Stimulated activated naive CD4-positive, alpha-beta T cell (primary cell): ENCODE measurements at regions not wholly inside any gene's neighbourhood (a gene's known extent, or its start where the extent isn't known, plus 50 kb on each side); places are given as distances from the start of the nearest gene placed in this dataset.

Experiments used
- DNase-seq, 6 experiments: peaks; one replicate each; lab custom pipeline; 2025; lab: John Stamatoyannopoulos, UW

DNA sequence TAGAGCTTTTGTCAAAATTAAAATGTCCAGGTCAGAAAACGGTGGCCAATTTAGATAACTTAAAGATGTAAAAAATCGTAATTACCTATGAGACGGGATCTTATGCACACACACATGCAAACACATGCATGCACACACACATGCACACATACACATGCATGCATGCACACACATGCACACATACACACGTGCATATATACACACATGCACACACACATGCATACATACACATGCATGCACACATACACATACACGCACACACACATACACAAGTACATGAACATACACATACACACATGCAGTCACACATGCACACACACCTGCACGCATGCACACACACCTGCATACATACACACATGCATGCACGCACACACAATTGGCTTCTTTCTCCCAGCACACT, 362.0 kb downstream of the IRX1 start:
- no peak for DNase-seq

DNA sequence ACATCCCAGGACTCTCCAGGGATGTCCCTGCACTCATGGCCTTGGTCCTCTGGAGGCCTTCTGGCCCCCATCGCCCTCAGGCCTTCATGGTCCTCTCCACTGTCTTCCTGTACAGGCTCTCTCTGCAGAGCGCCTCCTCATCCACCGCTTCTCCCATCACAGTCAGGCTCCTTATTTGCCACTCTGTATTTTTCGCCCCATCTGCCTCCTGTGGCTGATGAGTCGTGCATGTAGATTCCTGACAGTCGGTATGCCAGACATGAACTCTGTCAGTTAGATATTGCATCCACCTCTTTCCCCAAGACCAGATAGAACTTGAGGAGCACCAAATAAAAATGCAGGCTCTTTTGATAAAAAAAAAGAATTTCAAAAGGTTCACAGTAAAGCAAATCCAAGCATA, 362.8 kb downstream of the IRX1 start:
- no peak for DNase-seq

DNA sequence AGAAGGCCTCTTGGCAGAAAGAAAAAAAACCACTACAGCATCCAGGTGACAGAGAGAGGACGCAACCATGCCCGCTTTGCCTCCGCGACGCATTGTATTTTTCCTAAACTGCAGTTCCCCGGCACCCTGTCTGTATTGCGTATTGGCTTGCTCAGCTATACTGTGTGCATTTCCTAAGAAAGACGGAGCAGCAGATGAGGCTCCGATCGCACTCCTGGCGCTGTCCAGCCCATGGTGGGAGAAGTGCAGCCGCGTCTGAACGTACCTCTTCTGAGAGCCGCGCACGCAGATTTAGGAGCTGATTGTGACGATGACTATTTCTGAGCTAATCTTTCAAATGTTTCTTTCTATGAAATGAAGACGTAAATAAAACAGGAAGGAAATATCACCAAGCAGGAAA, 366.5 kb downstream of the IRX1 start:
- DNase-seq = no peak

DNA sequence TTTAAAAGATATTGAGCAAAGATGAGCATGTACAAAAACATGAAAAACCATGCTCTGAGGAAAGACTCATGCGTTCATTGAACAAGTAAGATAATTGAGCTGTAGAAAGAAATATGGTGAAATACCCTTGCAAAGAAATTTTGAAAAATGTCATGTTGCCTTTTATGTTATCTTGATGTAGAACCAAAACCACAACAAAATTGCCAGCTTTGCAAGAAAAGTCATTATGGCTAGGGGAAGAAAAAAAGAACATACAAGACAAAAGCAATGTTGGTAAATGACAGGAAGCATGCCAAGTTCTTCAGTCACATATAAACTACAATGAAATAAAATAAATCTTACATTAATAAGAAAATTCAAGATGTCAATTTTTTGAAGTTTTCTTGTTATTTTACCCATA, 368.0 kb downstream of the IRX1 start:
- no peak for DNase-seq

DNA sequence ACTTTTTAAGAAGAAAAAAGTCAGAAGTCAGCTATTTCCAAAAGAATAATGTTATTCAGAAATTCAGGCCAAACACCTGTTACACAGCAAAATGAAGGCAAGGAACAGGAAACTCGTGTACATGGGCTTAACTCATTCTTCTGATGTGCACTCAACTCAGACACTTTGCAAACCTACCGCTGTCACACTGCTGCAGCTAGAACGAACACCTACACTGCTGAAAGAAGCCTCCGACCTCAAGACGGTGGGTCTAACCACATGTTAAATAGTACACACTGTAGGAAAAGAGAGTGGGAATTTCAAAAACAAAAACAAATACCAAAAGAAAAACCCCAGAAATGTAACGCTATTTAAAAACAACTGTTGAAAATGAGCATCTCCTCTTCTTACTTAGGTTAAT, 384.5 kb downstream of the IRX1 start:
- DNase-seq = no peak

DNA sequence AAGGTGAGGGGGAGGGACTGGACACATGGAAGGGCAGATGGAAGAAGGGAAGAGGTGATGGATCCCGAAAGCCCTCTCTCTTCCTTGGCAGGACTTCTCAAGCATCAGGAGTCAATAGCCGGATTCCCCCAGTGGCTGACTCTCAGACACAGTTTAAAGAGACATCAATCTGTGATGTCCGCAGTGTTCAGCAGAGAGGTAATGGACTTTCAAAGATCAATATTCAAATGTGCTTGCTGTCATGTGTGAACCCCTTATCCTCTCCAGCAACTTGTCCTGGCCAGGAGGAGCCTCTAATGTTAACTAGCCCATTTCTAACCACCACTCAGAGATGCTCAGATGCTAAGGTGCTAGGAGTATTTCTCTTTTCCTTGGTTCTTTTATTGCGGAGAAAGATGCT, 392.2 kb downstream of the IRX1 start:
- DNase-seq = no peak

DNA sequence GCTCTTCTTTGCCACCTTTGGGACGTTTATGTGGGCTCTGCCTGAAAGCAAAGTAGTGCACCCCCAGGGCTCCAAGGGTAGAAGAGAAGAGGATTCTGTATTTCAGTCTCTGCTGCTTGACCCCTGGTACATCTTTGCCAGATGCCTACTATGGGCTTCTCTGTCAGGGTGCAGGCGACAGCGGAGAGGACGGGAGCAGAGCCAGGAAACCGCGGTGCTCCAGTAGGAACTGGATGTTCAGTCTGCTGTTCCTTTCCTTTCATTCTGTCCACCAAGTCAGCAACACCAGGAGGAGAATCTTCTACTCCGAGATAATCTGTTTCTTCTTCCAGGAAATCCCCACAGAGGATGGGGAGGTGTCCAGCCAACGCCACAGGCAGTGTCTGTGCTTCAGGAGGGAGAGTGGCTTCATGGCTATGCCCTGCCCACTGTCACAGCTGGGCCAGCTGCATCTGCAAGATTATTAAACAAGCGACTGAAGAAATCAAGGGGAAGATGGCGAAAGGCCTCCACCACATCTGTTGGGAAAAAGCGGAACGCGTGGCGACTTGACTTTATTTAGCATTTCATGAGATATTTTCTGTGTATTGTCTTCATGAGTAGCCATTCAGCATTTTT, 398.3 kb downstream of the IRX1 start:
- DNase-seq = no peak

DNA sequence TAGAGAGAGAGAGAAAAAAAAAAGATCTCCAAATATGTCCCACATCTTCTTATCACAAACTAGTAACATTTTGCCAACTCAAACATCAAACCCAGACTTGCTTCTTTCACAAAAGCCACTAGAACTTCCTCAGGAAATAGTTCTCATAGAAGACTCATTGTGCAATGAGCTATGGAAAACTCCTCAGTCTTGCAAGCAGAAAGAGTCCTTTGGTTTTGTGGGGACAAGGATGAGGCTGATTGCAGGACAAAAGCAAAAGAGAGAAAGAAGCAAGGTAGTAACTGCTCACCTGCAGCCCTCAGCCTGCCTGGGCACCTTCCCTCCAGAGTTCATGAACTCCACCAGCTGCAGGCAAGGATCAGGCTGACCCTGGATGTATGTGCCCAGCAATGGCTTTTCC, 399.0 kb downstream of the IRX1 start:
- DNase-seq = no peak

DNA sequence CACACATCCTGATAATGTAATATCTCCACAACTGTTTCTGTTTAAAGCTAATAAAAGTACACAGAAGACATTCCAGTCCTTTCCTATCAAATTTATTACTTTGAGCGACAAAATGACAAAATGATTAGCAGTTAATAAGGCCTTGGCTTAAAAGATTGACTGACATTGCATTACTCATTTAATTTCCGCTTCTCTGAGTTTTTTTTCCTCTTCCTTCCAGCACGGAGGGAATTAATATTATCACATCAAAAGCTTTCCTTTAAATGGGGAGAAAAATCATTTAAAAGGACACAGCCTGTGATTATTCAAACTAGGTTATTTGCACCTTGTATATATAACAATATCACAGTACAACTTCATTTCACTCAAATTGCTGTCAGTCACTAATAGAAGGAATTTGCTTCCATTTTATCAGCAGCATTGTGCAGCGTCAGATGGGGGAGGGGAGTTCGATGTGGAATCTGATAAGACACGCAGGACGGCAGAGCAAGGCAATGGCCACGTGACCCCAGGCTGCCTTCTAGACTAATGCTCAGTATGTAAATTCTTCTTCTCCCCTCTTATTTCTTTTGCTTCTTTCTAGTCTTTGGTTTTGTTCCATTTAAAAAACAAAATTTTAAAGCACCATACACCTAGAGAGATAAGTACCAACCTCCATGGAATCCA, 400.5 kb downstream of the IRX1 start:
- DNase-seq = no peak

DNA sequence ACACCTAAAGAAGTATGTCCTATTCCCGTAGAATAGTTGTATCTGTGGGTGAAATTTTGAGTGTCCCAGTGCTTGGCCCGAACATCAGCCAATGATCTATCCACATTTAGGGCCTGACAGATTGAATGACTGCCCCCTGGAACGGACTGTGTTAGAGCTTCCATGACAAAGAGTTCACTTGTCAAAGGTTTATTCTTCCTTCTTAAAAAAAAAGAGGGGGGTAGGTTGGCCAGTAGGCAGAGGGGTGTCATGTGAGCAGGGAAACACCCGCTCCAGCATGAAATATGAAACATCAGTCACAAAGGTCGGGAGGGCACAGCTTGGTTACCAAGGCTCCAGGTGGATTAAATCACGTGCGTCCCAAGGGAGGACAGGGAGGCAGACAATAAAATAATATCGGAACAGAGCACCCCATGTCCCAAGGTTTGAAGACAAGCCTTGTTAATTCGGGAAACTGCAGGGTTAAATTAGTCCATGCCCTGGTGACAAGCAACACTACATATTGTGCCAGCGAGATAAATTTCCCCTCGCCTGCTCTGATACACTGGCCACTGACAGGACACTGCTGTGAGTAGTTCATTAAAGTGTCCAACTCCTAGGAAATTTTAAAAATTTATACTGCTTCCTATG, 401.2 kb downstream of the IRX1 start:
- DNase-seq = no peak

DNA sequence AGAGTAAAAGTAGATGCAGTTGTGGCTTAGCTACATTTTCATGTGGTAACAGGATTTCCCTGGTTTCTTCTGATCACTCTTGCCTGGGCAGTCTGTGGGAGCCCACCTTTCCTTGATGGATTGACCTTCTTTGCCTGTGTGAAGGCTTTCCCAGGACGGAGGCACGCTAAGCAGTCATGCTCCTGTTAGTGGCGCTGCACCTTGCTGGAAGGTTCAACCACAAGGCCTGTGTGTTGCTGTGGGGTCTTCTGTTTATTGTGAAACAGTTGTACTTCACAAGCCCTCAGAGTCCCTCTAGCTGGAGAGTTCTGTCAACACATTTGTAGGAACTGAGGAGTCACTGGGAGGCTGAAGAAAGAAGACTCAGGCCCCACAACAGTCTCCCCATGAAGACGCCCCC, 402.0 kb downstream of the IRX1 start:
- DNase-seq = no peak

DNA sequence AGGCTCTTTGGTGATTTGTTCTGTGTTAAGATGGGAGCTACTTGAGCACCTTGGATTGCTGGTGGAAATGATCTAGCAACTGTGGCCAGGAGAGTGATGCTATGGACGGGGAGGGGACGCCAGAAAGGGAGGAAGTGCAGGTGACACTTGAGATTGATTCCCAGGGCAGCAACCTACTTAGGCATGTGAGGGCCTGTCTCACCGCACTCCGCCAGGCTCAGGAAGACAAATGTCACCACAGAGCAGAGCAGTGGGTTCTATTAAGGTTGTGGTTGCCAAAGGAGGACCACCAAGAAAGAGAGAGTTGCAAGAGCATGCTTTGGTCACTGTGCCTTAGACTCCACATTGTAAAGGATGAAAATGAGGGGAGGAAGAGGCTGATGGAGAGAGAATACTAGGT, 404.3 kb downstream of the IRX1 start:
- DNase-seq = no peak

DNA sequence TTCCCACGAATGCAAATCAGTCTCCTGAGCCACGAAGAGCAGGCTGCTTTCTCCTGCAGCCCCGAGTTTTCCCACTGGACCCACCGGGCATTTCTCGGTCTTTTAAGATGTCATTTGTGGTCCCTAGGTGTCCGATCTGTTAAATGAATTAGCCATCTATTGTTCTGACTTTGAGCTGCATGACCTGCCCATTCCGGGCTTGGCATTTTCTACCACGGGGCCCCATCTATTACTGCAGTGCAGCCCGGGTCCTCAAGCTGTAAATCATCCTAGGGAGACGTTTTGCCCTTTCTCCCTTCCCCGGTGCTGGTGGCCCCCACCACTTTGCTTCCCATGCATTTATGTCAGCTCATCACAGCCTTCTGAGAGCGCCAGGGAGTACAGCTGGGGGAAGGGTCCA, 405.4 kb downstream of the IRX1 start:
- DNase-seq = no peak

DNA sequence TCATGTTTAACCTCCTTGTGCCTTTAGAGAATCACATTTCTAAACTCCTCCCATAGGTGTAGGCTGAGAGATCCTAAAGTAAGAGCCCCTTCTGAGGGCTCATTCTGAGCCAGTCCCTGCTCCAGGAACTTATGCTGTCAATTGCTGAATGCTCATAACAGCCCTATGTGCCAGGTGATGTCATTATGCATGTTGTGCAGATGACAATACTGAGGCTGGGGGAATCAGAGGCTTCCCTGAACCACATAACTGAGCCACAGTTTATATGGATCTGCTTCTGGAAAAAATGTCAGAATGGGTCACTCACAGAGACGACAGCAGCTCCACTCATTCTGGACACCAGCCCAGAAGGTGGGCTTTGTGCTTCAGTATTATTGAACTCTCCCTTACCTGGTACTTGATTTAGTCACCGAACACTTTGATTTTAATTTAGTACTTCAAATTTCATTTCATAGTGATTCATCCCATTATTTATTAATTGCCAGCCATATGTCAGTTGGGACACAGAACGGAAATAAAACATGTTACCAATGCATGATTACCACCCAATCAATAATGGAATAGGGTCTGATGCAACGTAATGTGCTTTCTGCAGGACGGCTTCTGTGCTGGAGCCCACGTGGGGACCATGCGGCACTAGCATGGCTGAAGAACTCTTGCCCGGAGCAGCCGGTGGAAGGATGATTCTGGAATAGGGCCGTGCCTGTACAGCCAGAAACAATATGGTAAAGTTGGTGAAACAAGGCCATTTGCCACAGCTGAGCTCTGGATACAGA, 406.3 kb downstream of the IRX1 start:
- no peak for DNase-seq

DNA sequence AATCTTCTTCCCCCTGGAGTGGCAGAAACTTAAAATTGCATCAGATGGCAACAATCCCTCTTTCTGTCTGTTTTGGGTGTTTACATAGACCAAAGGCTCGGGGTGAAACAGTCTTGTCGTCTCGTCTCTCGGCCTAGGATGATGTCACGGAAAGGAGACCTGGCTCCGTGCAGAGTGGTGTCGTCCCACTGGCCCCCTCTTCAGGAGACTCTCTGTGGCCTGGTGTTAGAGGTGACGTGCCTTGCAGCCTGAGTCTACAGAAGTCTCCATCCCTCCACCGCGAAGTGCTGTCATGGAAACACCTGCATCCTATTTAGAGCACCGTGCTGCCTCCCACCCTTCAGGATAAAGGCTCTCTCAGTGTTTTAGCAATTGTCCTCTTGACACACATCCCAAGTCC, 409.7 kb downstream of the IRX1 start:
- DNase-seq = no peak

DNA sequence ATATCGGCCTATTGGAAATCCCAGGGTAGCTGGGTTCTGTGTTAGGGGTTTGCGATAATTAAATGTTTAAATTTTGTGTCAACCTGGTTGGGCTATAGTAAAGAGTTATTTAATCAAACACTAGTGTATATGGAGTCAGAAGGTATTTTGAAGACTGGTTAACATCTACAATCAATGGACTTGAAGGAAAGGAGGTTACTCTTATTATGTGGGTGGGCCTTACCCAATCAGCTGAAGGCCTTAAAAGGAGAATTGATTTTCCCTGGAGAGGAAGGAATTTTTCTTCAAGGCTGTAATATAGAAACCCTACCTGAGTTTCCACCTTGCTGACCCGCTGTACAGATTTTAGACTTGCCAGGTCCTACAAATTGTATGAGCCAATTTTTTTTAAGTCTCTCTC, 411.4 kb downstream of the IRX1 start:
- DNase-seq = no peak

DNA sequence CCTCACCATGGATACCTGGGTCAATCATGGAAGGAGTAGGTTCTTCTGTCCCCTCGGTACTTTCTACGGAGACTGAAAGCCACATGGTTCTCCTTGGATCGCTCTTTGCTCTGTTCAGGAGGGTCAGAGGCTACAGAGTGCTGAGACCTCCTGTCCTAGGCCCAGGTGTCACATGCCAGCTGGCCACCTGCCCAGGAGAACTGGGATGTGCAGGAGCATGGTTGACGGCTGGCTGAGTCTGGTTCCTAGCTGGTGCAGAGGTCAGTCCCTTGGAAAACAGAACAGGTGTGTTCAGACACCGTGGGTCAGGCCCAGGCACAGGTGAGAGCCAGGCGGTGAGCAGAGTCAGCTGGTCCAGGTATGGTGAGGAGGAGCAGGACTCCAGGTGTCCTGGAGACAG, 416.3 kb downstream of the IRX1 start:
- DNase-seq = no peak

DNA sequence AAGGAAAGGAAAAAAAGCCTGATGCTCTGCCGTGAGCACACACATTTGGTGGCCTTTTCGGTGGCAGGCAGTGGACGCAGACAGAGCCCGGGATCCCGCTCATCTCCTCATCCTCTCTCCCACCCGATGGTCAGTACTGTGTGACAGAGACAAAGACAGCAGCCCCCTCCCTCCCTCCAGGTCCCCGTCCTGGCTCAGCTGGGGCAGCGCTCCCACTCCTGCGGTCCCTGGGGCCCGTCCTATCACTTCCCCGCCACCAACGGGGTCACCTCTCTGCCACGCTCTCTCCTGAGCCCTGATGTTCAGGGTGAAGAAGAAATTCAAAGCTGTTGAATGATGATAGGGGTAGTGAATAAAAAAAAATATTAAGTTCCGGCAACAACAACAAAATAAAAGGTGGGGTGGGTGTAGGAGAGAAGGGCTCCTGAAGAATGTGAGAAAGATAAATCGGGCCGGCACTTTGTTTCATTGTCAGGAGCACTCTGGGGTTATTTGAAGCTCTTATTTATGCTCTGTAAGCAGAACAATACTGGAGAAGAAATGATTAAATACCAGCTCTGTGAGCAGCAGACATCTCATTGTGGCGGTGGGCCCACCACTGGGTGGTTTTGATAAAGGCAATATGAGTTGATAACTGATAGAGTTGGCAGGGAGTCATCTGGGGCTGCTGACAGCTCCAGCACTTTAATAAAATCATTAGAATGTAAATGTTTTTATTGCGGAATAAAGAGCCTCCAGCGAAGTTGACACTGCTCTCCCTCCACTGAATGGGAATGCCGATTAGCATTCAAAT, 417.7 kb downstream of the IRX1 start:
- DNase-seq = no peak

DNA sequence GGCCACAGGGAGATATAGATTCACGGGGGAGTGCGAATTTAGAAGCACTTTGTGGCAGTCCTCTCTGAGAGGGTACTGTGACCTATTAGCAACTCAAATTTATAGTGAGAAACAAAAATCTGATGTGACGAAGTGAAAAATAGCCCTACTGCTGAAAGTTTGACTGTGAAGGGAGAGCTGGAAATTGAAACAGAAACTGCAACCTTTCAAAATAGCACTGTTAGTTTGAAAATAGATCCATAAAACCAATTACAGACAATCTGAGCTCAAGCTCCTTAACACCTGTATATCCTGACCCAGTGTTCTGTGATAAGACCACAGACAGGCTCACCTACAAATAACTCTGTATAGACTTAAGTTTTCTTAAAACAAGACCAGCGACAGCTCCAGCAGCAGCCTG, 420.1 kb downstream of the IRX1 start:
- no peak for DNase-seq

DNA sequence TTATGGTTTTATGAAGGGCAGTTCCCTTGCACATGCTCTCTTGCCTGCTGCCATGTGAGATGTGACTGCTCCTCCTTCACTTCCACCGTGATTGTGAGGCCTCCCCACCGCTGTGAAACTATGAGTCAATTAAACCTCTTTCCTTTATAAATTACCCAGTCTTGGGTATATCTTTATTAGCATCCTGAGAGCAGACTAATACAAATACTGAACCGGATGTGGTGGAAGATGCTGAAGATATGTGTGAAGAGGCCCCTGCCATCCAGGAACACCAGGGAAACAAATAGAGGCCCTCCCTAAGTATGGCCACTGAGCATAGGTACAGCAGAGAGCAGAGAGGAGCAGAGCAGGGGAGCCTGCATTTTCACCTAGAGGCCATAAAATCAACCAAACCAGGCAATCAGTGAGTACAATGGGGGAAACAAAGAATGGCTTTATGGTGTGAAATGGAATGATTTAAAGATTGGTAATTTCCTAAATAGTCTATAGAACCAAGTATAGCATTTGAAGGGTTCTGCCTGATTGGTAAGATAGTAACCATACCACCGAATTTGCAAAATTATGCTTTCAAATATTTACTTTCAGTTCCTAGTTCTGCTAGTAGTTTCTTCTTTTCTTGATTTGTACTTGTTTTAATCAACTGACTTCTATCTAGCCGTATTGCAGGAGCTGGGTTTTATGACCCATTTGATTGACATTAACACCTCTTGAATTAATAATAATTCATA, 421.6 kb downstream of the IRX1 start:
- no peak for DNase-seq

DNA sequence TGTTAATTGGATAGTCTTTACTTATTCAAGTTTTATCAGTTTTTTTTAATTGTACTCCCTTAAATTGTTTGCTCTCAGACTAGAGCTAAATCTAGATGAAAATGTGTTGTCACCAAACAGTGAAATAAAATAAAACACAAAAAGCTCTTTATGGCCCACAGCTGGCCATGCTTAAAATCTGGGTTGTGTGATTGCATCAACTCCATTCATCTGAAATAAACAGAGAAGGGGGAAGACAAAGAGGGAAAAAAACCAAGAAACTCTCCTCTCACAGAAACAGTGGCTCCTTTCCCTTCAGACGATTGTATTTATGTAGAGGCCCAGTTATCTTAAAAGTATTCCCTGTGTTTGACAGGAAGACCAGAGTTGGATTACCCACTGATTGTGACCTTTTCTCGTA, 422.4 kb downstream of the IRX1 start:
- DNase-seq = no peak
